ENCODE measurements at regions not wholly inside any gene's neighbourhood (a gene's known extent, or its start where the extent isn't known, plus 50 kb on each side); places are given as distances from the start of the nearest gene placed in this dataset.

DNA sequence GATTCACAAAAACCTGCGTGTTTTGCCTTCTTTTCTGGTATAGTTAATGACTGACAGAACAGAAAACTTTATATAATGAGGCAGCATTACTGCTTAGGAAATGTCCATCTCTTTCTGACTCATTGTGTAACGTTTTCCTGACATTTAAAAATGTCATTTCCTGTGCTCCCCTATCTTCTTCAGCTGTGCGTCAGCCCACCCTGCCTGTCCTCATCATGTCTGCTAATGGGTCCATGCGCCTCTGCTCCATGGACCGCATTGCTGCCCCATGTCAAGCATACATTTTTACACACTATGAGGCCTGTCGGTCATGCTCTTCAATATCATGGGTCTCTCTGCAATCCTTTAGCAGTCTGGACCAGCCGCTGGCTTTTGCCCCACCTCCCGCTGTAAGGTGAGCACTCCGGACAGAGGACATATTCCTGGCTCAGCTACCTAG is 234.3 kb downstream of the CDCA7 start:
- peak; percentile 54; the same call in 1 of the 2 replicates for TF ChIP-seq GATA3 (IDR thresholded peaks at IDR 0.05; ENCODE audit: borderline replicate concordance)
- TF ChIP-seq JUN (IDR thresholded peaks at IDR 0.05), result 0 out of 5 replicates have a peak, but pooled peaks have one; percentile 25 to 34
- TF ChIP-seq EP300 (IDR thresholded peaks at IDR 0.05), result peak; percentile 44 to 48; a peak in 2 of 5 replicates
- TF ChIP-seq HEYL (CRISPR knock-in tag; IDR thresholded peaks at IDR 0.05), result no peak
- TF ChIP-seq RAD21 (conservative IDR thresholded peaks at IDR 0.05 in 1 of 2, IDR thresholded peaks at IDR 0.05 in 1 of 2), result peak in 1 of 2 experiments; percentile 29; a peak in 1 of 5 replicates
- TF ChIP-seq, protein P1, sequence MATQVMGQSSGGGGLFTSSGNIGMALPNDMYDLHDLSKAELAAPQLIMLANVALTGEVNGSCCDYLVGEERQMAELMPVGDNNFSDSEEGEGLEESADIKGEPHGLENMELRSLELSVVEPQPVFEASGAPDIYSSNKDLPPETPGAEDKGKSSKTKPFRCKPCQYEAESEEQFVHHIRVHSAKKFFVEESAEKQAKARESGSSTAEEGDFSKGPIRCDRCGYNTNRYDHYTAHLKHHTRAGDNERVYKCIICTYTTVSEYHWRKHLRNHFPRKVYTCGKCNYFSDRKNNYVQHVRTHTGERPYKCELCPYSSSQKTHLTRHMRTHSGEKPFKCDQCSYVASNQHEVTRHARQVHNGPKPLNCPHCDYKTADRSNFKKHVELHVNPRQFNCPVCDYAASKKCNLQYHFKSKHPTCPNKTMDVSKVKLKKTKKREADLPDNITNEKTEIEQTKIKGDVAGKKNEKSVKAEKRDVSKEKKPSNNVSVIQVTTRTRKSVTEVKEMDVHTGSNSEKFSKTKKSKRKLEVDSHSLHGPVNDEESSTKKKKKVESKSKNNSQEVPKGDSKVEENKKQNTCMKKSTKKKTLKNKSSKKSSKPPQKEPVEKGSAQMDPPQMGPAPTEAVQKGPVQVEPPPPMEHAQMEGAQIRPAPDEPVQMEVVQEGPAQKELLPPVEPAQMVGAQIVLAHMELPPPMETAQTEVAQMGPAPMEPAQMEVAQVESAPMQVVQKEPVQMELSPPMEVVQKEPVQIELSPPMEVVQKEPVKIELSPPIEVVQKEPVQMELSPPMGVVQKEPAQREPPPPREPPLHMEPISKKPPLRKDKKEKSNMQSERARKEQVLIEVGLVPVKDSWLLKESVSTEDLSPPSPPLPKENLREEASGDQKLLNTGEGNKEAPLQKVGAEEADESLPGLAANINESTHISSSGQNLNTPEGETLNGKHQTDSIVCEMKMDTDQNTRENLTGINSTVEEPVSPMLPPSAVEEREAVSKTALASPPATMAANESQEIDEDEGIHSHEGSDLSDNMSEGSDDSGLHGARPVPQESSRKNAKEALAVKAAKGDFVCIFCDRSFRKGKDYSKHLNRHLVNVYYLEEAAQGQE (IDR thresholded peaks at IDR 0.05), result no peak
- TF ChIP-seq FOSL2 (IDR thresholded peaks at IDR 0.05), result peak; percentile 57
- peak; percentile 59 for TF ChIP-seq FOSL2 (CRISPR knock-in tag; IDR thresholded peaks at IDR 0.05)
- TF ChIP-seq PBX3 (IDR thresholded peaks at IDR 0.05), result no peak; the same call in 1 of the 2 replicates
- peak; percentile 75 for TF ChIP-seq JUNB (IDR thresholded peaks at IDR 0.05)
- TF ChIP-seq, protein P2, sequence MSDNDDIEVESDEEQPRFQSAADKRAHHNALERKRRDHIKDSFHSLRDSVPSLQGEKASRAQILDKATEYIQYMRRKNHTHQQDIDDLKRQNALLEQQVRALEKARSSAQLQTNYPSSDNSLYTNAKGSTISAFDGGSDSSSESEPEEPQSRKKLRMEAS (IDR thresholded peaks at IDR 0.05), result peak; percentile 73
- TF ChIP-seq E2F6 (IDR thresholded peaks at IDR 0.05; ENCODE audit: borderline replicate concordance, low read depth), result peak; percentile 52; the same call in 1 of the 2 replicates
- 0 out of 2 replicates have a peak, but pooled peaks have one; percentile 26 for TF ChIP-seq MYC (IDR thresholded peaks at IDR 0.05; ENCODE audit: borderline replicate concordance, low read length)
- 0 out of 4 replicates have a peak, but pooled peaks of 1 of the 2 experiments have one; percentile 45 for TF ChIP-seq CEBPB (IDR thresholded peaks at IDR 0.05)
- no peak for FAIRE-seq
- POLR2A ChIA-PET, result no interaction called here

GRCh38 chr2:173589604-173590275 is 235.1 kb downstream of the CDCA7 start:
- ATAC-seq, result peak; percentile 62 to 73
- POLR2A ChIA-PET, result interaction anchor here (1.1 to 1.5 kb wide), 2 partner anchors 376 to 745 kb away, joined by 3 to 4 read pairs; partner anchors contain the start of gene SP9
- Histone ChIP-seq H3K27ac (peak overlapping the region; percentile 71 to 81), H3K4me1 (peaks cover 35% of the 10 kb centered on the region), H3K4me3 (no peak overlapping the region; the same call in 1 of the 3 replicates), H3K9me3 (peaks cover 20% of the 10 kb centered on the region), H3K4me2 (peak overlapping the region; percentile 78)
- WGBS (ENCODE audit: missing lambda C conversion rate), result 6% methylated on average over 3 of the region's 3 CpGs
- CTCF ChIA-PET, result interaction anchor here (0.5 to 1.5 kb wide), 5 partner anchors 20 to 245 kb away, joined by 3 to 5 read pairs (median 3); no protein-coding TSS in a partner anchor
- peak in 1 of 2 experiments; percentile 11; a peak in 1 of 5 replicates for TF ChIP-seq EP300 (IDR thresholded peaks at IDR 0.05)
- TF ChIP-seq CBX8 (IDR thresholded peaks at IDR 0.05), result no peak
- peak in 1 of 2 experiments; percentile 43 for DNase-seq (ENCODE audit: low read depth in 1 of 2, low spot score in 1 of 2)
- no peak for FAIRE-seq

More for the DNA sequence above, 234.3 kb downstream of the CDCA7 start:
- H3K4me2 ChIP-seq, result peak overlapping the region; percentile 78
- 7% methylated on average over 9 of the region's 9 CpGs for whole genome bisulfite sequencing (ENCODE audit: missing lambda C conversion rate)
- peaks cover 20% of the 10 kb centered on the region for H3K9me3 ChIP-seq
- DNase-seq (ENCODE audit: low read depth in 1 of 2, low spot score in 1 of 2) (peak in 1 of 2 experiments; percentile 51), ATAC-seq (peak; percentile 72 to 80)
- peak overlapping the region; percentile 17; the same call in 2 of the 3 replicates for H3K4me3 ChIP-seq
- CTCF ChIA-PET, result interaction anchor here (0.7 kb wide), 1 partner anchor 245 kb away, joined by 3 read pairs; no protein-coding TSS in a partner anchor
- peaks cover 35% of the 10 kb centered on the region for H3K4me1 ChIP-seq
- peak overlapping the region; percentile 71 to 81; a peak in 5 of 6 replicates for H3K27ac ChIP-seq

Measured in A549 (cell line).